AG04450 (cell line): ENCODE measurements at regions not wholly inside any gene's neighbourhood (a gene's known extent, or its start where the extent isn't known, plus 50 kb on each side); places are given as distances from the start of the nearest gene placed in this dataset.

Experiments used
- CTCF ChIA-PET: fragments of 300-600, 350-600 bp; formaldehyde crosslinking; extraction: SDS; loops from one replicate; lab custom pipeline; 2022; ENCODE audit warnings: antibody characterized with exemption, inconsistent platforms; lab: Charles Lee
- POLR2A ChIA-PET: fragments of 350-600 bp; formaldehyde crosslinking; extraction: SDS; loops from one replicate; lab custom pipeline; 2021; ENCODE audit warnings: antibody characterized with exemption, inconsistent platforms; lab: Yijun Ruan, JAX
- DNase-seq: peaks from one replicate; pipeline ENCODE4 v3.0.0-alpha.2; 2011; ENCODE audit warnings: low read depth, low spot score
- H3K27ac ChIP-seq: one replicate; pipeline ENCODE4 v1.5.1; 2012; ENCODE audit warnings: low read depth, low read length, control low read depth
- H3K27me3 ChIP-seq: one replicate; pipeline ENCODE4 v1.6.0; 2012; ENCODE audit warnings: low read length; ENCODE audit not compliant: control insufficient read depth, insufficient read depth
- H3K4me3 ChIP-seq: 2 replicates; pipeline ENCODE4 v1.5.1; 2011; ENCODE audit warnings: mild to moderate bottlenecking, low read depth, low read length, control low read depth
- H3K9me3 ChIP-seq: 2 replicates; pipeline ENCODE4 v1.5.1; 2012; ENCODE audit warnings: low read length; ENCODE audit not compliant: control insufficient read depth, insufficient read depth
- CTCF ChIP-seq: IDR thresholded peaks from 2 replicates; pipeline ENCODE4 v1.5.1; 2011; ENCODE audit warnings: low read depth, low read length, control low read depth, inconsistent platforms

- DNase-seq: no peak
- ChIA-PET POLR2A (no interaction called here), CTCF (no interaction called here)
- Histone ChIP-seq H3K9me3 (peaks cover 78% of the 10 kb centered on the region), H3K27me3 (no peaks in the 10 kb centered on the region), H3K4me3 (no peak overlapping the region), H3K27ac (no peak overlapping the region)
- TF ChIP-seq CTCF: no peak
These were observed 501.6 kb upstream of the MYT1L start for GRCh38 chr2:2832657-2833056.

- H3K9me3 ChIP-seq: peaks cover 78% of the 10 kb centered on the region
- CTCF ChIA-PET: no interaction called here
These were observed 500.6 kb upstream of the MYT1L start for GRCh38 chr2:2831633-2832032.

GRCh38 chr2:2830576-2830975 is 499.5 kb upstream of the MYT1L start:
- no peak for TF ChIP-seq CTCF
- CTCF ChIA-PET: no interaction called here
- Histone ChIP-seq H3K27ac (no peak overlapping the region), H3K27me3 (no peaks in the 10 kb centered on the region), H3K9me3 (peaks cover 78% of the 10 kb centered on the region), H3K4me3 (no peak overlapping the region)
- DNase-seq: no peak
- POLR2A ChIA-PET: no interaction called here

More at GRCh38 chr2:2831633-2832032, 500.6 kb upstream of the MYT1L start:
- no peak for DNase-seq
- POLR2A ChIA-PET: no interaction called here
- Histone ChIP-seq H3K27ac (no peak overlapping the region), H3K27me3 (no peaks in the 10 kb centered on the region), H3K4me3 (no peak overlapping the region)
- TF ChIP-seq CTCF: no peak

GRCh38 chr2:2828774-2829368 is 497.8 kb upstream of the MYT1L start:
- TF ChIP-seq CTCF: no peak
- H3K27ac ChIP-seq: no peak overlapping the region
- no peak overlapping the region for H3K4me3 ChIP-seq
- ChIA-PET POLR2A (no interaction called here), CTCF (no interaction called here)
- no peaks in the 10 kb centered on the region for H3K27me3 ChIP-seq
- H3K9me3 ChIP-seq: peaks cover 72% of the 10 kb centered on the region
- DNase-seq: no peak

- no peaks in the 10 kb centered on the region for H3K27me3 ChIP-seq
- no peak overlapping the region for H3K4me3 ChIP-seq
- H3K9me3 ChIP-seq: peaks cover 65% of the 10 kb centered on the region
- H3K27ac ChIP-seq: no peak overlapping the region
- no peak for DNase-seq
- no peak for TF ChIP-seq CTCF
- ChIA-PET CTCF (no interaction called here), POLR2A (no interaction called here)
These were observed 496.7 kb upstream of the MYT1L start for GRCh38 chr2:2827761-2828221.
